ENCODE measurements at regions not wholly inside any gene's neighbourhood (a gene's known extent, or its start where the extent isn't known, plus 50 kb on each side); places are given as distances from the start of the nearest gene placed in this dataset.
"Not testable (repeated sequence)": the region's sequence is repeated elsewhere in the genome, so short reads cannot be mapped to it uniquely, and the experiment has no call there.

GRCh38 chr18:11468120-11468519 is 141.3 kb upstream of the SLC35G4 start:
- no peak for TF ChIP-seq EZH2phosphoT487 (conservative IDR thresholded peaks at IDR 0.05; ENCODE audit: low read length)
- H3F3A ChIP-seq (ENCODE audit: insufficient read depth), result no peaks in the 10 kb centered on the region
- no peaks in the 10 kb centered on the region for H3K9me2 ChIP-seq (replicated peaks; ENCODE audit: insufficient read depth, low read length)
- no peaks in the 10 kb centered on the region for H4K20me1 ChIP-seq (ENCODE audit: low read depth, low read length)
- H3K9ac ChIP-seq (ENCODE audit: low read length), result no peak overlapping the region
- no peak overlapping the region for H2AFZ ChIP-seq (ENCODE audit: low read depth, low read length, severe bottlenecking)
- no peak overlapping the region for H3K4me2 ChIP-seq (ENCODE audit: low read depth, low read length, poor library complexity, severe bottlenecking)
- H3K9me3 ChIP-seq (ENCODE audit: insufficient read depth, low read length), result no peaks in the 10 kb centered on the region
- no peak overlapping the region for H3K27ac ChIP-seq (ENCODE audit: low read depth, low read length)
- H3K27me3 ChIP-seq (ENCODE audit: low read length), result no peaks in the 10 kb centered on the region
- H3K79me2 ChIP-seq (ENCODE audit: insufficient read depth, low read length), result no peaks in the 10 kb centered on the region
- no peaks in the 10 kb centered on the region for H3K36me3 ChIP-seq (ENCODE audit: low read length)
- H3K4me3 ChIP-seq (ENCODE audit: insufficient read depth, low read length, poor library complexity, severe bottlenecking), result no peak overlapping the region

DNA sequence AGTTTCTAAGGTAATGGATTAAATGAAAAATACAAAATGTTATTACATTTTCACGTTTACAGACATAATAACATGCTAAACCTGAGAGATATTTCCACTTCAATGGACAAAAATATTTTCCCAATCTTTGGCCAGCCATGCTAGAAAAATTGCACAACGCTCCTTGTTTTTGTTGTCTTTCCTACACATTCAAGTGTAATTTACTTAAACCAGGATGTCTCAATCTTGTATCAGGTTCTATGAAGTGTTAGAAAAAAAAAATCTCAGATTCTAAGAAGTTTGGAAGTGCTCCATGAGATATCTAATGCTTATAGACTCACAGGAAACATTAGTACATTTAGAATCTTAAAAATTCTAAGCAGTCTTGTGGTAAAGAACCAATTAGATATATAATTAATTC is 141.8 kb upstream of the SLC35G4 start:
- Histone ChIP-seq H3K9me2 (replicated peaks; ENCODE audit: insufficient read depth, low read length) (no peaks in the 10 kb centered on the region), H3K27ac (ENCODE audit: low read depth, low read length) (no peak overlapping the region), H3K36me3 (ENCODE audit: low read length) (no peaks in the 10 kb centered on the region), H3K27me3 (ENCODE audit: low read length) (no peaks in the 10 kb centered on the region), H4K20me1 (ENCODE audit: low read depth, low read length) (no peaks in the 10 kb centered on the region), H2AFZ (ENCODE audit: low read depth, low read length, severe bottlenecking) (no peak overlapping the region), H3F3A (ENCODE audit: insufficient read depth) (no peaks in the 10 kb centered on the region), H3K4me3 (ENCODE audit: insufficient read depth, low read length, poor library complexity, severe bottlenecking) (no peak overlapping the region), H3K9me3 (ENCODE audit: insufficient read depth, low read length) (no peaks in the 10 kb centered on the region), H3K9ac (ENCODE audit: low read length) (no peak overlapping the region), H3K79me2 (ENCODE audit: insufficient read depth, low read length) (no peaks in the 10 kb centered on the region), H3K4me2 (ENCODE audit: low read depth, low read length, poor library complexity, severe bottlenecking) (no peak overlapping the region)
- TF ChIP-seq CTCF (IDR thresholded peaks at IDR 0.05; ENCODE audit: insufficient read depth, low read length, poor library complexity, severe bottlenecking), result no peak
- no peak for TF ChIP-seq EZH2phosphoT487 (conservative IDR thresholded peaks at IDR 0.05; ENCODE audit: low read length)

GRCh38 chr18:11464129-11464528 is 145.3 kb upstream of the SLC35G4 start:
- H3K9me3 ChIP-seq (ENCODE audit: insufficient read depth, low read length), result no peaks in the 10 kb centered on the region
- H4K20me1 ChIP-seq (ENCODE audit: low read depth, low read length), result no peaks in the 10 kb centered on the region
- H2AFZ ChIP-seq (ENCODE audit: low read depth, low read length, severe bottlenecking), result no peak overlapping the region
- H3K79me2 ChIP-seq (ENCODE audit: insufficient read depth, low read length), result no peaks in the 10 kb centered on the region
- H3K4me3 ChIP-seq (ENCODE audit: insufficient read depth, low read length, poor library complexity, severe bottlenecking), result no peak overlapping the region
- H3K9ac ChIP-seq (ENCODE audit: low read length), result no peak overlapping the region
- H3F3A ChIP-seq (ENCODE audit: insufficient read depth), result no peaks in the 10 kb centered on the region
- no peaks in the 10 kb centered on the region for H3K9me2 ChIP-seq (replicated peaks; ENCODE audit: insufficient read depth, low read length)
- H3K27ac ChIP-seq (ENCODE audit: low read depth, low read length), result no peak overlapping the region
- no peaks in the 10 kb centered on the region for H3K36me3 ChIP-seq (ENCODE audit: low read length)
- TF ChIP-seq EZH2phosphoT487 (conservative IDR thresholded peaks at IDR 0.05; ENCODE audit: low read length), result no peak
- H3K4me2 ChIP-seq (ENCODE audit: low read depth, low read length, poor library complexity, severe bottlenecking), result no peak overlapping the region
- H3K27me3 ChIP-seq (ENCODE audit: low read length), result no peaks in the 10 kb centered on the region; the same call in 1 of the 2 replicates

DNA sequence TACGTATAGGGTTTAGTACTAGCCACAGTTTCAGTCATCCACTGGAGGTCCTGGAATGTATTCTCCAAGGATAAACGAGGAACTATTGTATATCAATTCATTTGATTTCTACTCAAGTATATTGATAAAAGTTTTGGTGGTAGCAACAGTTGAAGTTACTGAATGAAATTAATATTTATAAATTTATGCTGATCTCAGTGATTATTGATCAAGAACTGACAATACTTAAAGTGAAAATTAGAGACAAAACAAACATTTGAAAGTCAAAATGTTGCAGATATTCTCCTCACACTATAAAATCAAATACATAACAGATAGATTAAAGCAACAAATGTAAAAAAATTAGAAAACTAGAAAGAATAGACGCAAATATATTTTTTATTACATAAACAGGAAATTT is 150.9 kb upstream of the SLC35G4 start:
- no peak overlapping the region for H3K4me3 ChIP-seq (ENCODE audit: insufficient read depth, low read length, poor library complexity, severe bottlenecking)
- no peaks in the 10 kb centered on the region for H3K36me3 ChIP-seq (ENCODE audit: low read length)
- H2AFZ ChIP-seq (ENCODE audit: low read depth, low read length, severe bottlenecking), result no peak overlapping the region
- no peaks in the 10 kb centered on the region for H3F3A ChIP-seq (ENCODE audit: insufficient read depth)
- no peak for TF ChIP-seq EZH2phosphoT487 (conservative IDR thresholded peaks at IDR 0.05; ENCODE audit: low read length)
- no peak for TF ChIP-seq CTCF (IDR thresholded peaks at IDR 0.05; ENCODE audit: insufficient read depth, low read length, poor library complexity, severe bottlenecking)
- H3K27ac ChIP-seq (ENCODE audit: low read depth, low read length), result no peak overlapping the region
- H3K4me2 ChIP-seq (ENCODE audit: low read depth, low read length, poor library complexity, severe bottlenecking), result no peak overlapping the region
- H3K9me3 ChIP-seq (ENCODE audit: insufficient read depth, low read length), result no peaks in the 10 kb centered on the region
- H3K27me3 ChIP-seq (ENCODE audit: low read length), result no peaks in the 10 kb centered on the region; the same call in 1 of the 2 replicates
- H3K9me2 ChIP-seq (replicated peaks; ENCODE audit: insufficient read depth, low read length), result no peaks in the 10 kb centered on the region
- no peaks in the 10 kb centered on the region for H4K20me1 ChIP-seq (ENCODE audit: low read depth, low read length)
- H3K9ac ChIP-seq (ENCODE audit: low read length), result no peak overlapping the region
- H3K79me2 ChIP-seq (ENCODE audit: insufficient read depth, low read length), result no peaks in the 10 kb centered on the region

- not testable (repeated sequence) for H2AFZ ChIP-seq (ENCODE audit: low read depth, low read length, severe bottlenecking); H3K9me3 ChIP-seq (ENCODE audit: insufficient read depth, low read length); H3K4me3 ChIP-seq (ENCODE audit: insufficient read depth, low read length, poor library complexity, severe bottlenecking); H3K9ac ChIP-seq (ENCODE audit: low read length); H3K27ac ChIP-seq (ENCODE audit: low read depth, low read length); H3K36me3 ChIP-seq (ENCODE audit: low read length); H4K20me1 ChIP-seq (ENCODE audit: low read depth, low read length); H3F3A ChIP-seq (ENCODE audit: insufficient read depth); H3K27me3 ChIP-seq (ENCODE audit: low read length); H3K4me2 ChIP-seq (ENCODE audit: low read depth, low read length, poor library complexity, severe bottlenecking); H3K79me2 ChIP-seq (ENCODE audit: insufficient read depth, low read length); H3K9me2 ChIP-seq (replicated peaks; ENCODE audit: insufficient read depth, low read length)
These were observed 151.5 kb upstream of the SLC35G4 start for GRCh38 chr18:11457853-11458252.

All from SU-DHL-6 (cell line).